ENCODE measurements at regions not wholly inside any gene's neighbourhood (a gene's known extent, or its start where the extent isn't known, plus 50 kb on each side); places are given as distances from the start of the nearest gene placed in this dataset.

- no peaks in the 10 kb centered on the region for H3K79me2 ChIP-seq
- WGBS (ENCODE audit: low lambda C conversion rate, missing lambda C conversion rate): 91% methylated on average over 6 of the region's 6 CpGs
- no peak for DNase-seq (ENCODE audit: low spot score)
Observed at GRCh38 chr6:15121977-15122550, 123.8 kb upstream of the JARID2 start.

GRCh38 chr6:15129887-15130286, 116.0 kb upstream of the JARID2 start:
- Histone ChIP-seq H3K4me2 (no peak overlapping the region), H3K4me1 (ENCODE audit: insufficient read depth) (no peaks in the 10 kb centered on the region), H3K27me3 (no peaks in the 10 kb centered on the region), H3K9me2 (replicated peaks; ENCODE audit: insufficient read depth) (no peaks in the 10 kb centered on the region), H4K20me1 (ENCODE audit: insufficient read depth, poor library complexity, severe bottlenecking) (no peaks in the 10 kb centered on the region), H3K36me3 (replicated peaks; ENCODE audit: insufficient read depth, low read depth) (no peaks in the 10 kb centered on the region), H3K9me3 (ENCODE audit: low read depth) (no peaks in the 10 kb centered on the region), H3K4me3 (no peak overlapping the region), H2AFZ (no peak overlapping the region), H3K27ac (no peak overlapping the region), H3K79me2 (no peaks in the 10 kb centered on the region)
- TF ChIP-seq EZH2phosphoT487 (IDR thresholded peaks at IDR 0.05; ENCODE audit: low read depth, severe bottlenecking, unreplicated experiment) (no peak), CTCF (IDR thresholded peaks at IDR 0.05; ENCODE audit: poor library complexity) (no peak), EZH2 (IDR thresholded peaks at IDR 0.05; ENCODE audit: borderline replicate concordance) (no peak)
- WGBS (ENCODE audit: low lambda C conversion rate, missing lambda C conversion rate): 71% methylated on average over 4 of the region's 4 CpGs
- DNase-seq (ENCODE audit: low spot score): no peak

More at GRCh38 chr6:15121977-15122550, 123.8 kb upstream of the JARID2 start:
- no peak overlapping the region for H3K27ac ChIP-seq
- H3K9me3 ChIP-seq (ENCODE audit: low read depth): no peaks in the 10 kb centered on the region
- no peaks in the 10 kb centered on the region for H3K4me1 ChIP-seq (ENCODE audit: insufficient read depth)
- no peak overlapping the region for H2AFZ ChIP-seq
- H3K9me2 ChIP-seq (replicated peaks; ENCODE audit: insufficient read depth): no peaks in the 10 kb centered on the region
- H3K27me3 ChIP-seq: no peaks in the 10 kb centered on the region
- no peak overlapping the region for H3K4me3 ChIP-seq
- H3K36me3 ChIP-seq (replicated peaks; ENCODE audit: insufficient read depth, low read depth): no peaks in the 10 kb centered on the region
- H3K4me2 ChIP-seq: no peak overlapping the region
- TF ChIP-seq EZH2phosphoT487 (IDR thresholded peaks at IDR 0.05; ENCODE audit: low read depth, severe bottlenecking, unreplicated experiment) (no peak), EZH2 (IDR thresholded peaks at IDR 0.05; ENCODE audit: borderline replicate concordance) (no peak), CTCF (IDR thresholded peaks at IDR 0.05; ENCODE audit: poor library complexity) (no peak)
- H4K20me1 ChIP-seq (ENCODE audit: insufficient read depth, poor library complexity, severe bottlenecking): no peaks in the 10 kb centered on the region

GRCh38 chr6:15131234-15131633, 114.6 kb upstream of the JARID2 start:
- TF ChIP-seq EZH2 (IDR thresholded peaks at IDR 0.05; ENCODE audit: borderline replicate concordance): no peak
- TF ChIP-seq CTCF (IDR thresholded peaks at IDR 0.05; ENCODE audit: poor library complexity): no peak
- TF ChIP-seq EZH2phosphoT487 (IDR thresholded peaks at IDR 0.05; ENCODE audit: low read depth, severe bottlenecking, unreplicated experiment): no peak
- no peaks in the 10 kb centered on the region for H3K4me1 ChIP-seq (ENCODE audit: insufficient read depth)
- no peak for DNase-seq (ENCODE audit: low spot score)
- no peaks in the 10 kb centered on the region for H3K79me2 ChIP-seq
- H3K27me3 ChIP-seq: no peaks in the 10 kb centered on the region
- no peak overlapping the region for H3K27ac ChIP-seq
- H3K4me3 ChIP-seq: no peak overlapping the region
- WGBS (ENCODE audit: low lambda C conversion rate, missing lambda C conversion rate): 86% methylated on average over 2 of the region's 2 CpGs
- H2AFZ ChIP-seq: no peak overlapping the region
- H3K36me3 ChIP-seq (replicated peaks; ENCODE audit: insufficient read depth, low read depth): no peaks in the 10 kb centered on the region
- H3K9me3 ChIP-seq (ENCODE audit: low read depth): no peaks in the 10 kb centered on the region
- no peaks in the 10 kb centered on the region for H3K9me2 ChIP-seq (replicated peaks; ENCODE audit: insufficient read depth)
- H3K4me2 ChIP-seq: no peak overlapping the region
- H4K20me1 ChIP-seq (ENCODE audit: insufficient read depth, poor library complexity, severe bottlenecking): no peaks in the 10 kb centered on the region
